GM21723 (cell line): ENCODE measurements at regions not wholly inside any gene's neighbourhood (a gene's known extent, or its start where the extent isn't known, plus 50 kb on each side); places are given as distances from the start of the nearest gene placed in this dataset.
"Not testable (repeated sequence)": the region's sequence is repeated elsewhere in the genome, so short reads cannot be mapped to it uniquely, and the experiment has no call there.

ENCODE experiments used
- ATAC-seq: cut with Tn5 transposase; IDR thresholded peaks from one replicate; pipeline ENCODE4 v1.9.1; 2021; ENCODE audit warnings: mild to moderate bottlenecking, moderate library complexity; ENCODE audit not compliant: unreplicated experiment

- ATAC-seq, result no peak
These were observed 132.4 kb upstream of the LPP start for GRCh38 chr3:188021502-188022040.

GRCh38 chr3:188022902-188023301 lies 131.1 kb upstream of the LPP start:
- not testable (repeated sequence) for ATAC-seq

GRCh38 chr3:188025555-188025954 lies 128.4 kb upstream of the LPP start:
- ATAC-seq, result no peak

GRCh38 chr3:188026191-188026968 lies 127.6 kb upstream of the LPP start:
- ATAC-seq, result no peak

GRCh38 chr3:188031121-188031520 lies 122.8 kb upstream of the LPP start:
- ATAC-seq, result no peak

GRCh38 chr3:188034989-188035388 lies 119.0 kb upstream of the LPP start:
- ATAC-seq, result no peak

GRCh38 chr3:188036375-188037194 lies 117.4 kb upstream of the LPP start:
- ATAC-seq, result no peak

- ATAC-seq, result no peak
These were observed 116.7 kb upstream of the LPP start for GRCh38 chr3:188037195-188037718.

- ATAC-seq, result no peak
These were observed 115.9 kb upstream of the LPP start for GRCh38 chr3:188037965-188038581.

GRCh38 chr3:188041193-188041592 lies 112.8 kb upstream of the LPP start:
- no peak for ATAC-seq

GRCh38 chr3:188041895-188042294 lies 112.1 kb upstream of the LPP start:
- ATAC-seq, result no peak

- ATAC-seq, result no peak
These were observed 111.5 kb upstream of the LPP start for GRCh38 chr3:188042466-188042865.

GRCh38 chr3:188043891-188044290 lies 110.1 kb upstream of the LPP start:
- no peak for ATAC-seq

- no peak for ATAC-seq
These were observed 107.3 kb upstream of the LPP start for GRCh38 chr3:188046561-188047211.

- ATAC-seq, result no peak
These were observed 106.4 kb upstream of the LPP start for GRCh38 chr3:188047536-188047935.

- no peak for ATAC-seq
These were observed 104.1 kb upstream of the LPP start for GRCh38 chr3:188049606-188050530.

GRCh38 chr3:188051801-188052168 lies 102.2 kb upstream of the LPP start:
- no peak for ATAC-seq

- ATAC-seq, result no peak
These were observed 101.6 kb upstream of the LPP start for GRCh38 chr3:188052169-188053035.

GRCh38 chr3:188053036-188053340 lies 101.0 kb upstream of the LPP start:
- no peak for ATAC-seq
